ENCODE measurements at regions not wholly inside any gene's neighbourhood (a gene's known extent, or its start where the extent isn't known, plus 50 kb on each side); places are given as distances from the start of the nearest gene placed in this dataset.

DNA sequence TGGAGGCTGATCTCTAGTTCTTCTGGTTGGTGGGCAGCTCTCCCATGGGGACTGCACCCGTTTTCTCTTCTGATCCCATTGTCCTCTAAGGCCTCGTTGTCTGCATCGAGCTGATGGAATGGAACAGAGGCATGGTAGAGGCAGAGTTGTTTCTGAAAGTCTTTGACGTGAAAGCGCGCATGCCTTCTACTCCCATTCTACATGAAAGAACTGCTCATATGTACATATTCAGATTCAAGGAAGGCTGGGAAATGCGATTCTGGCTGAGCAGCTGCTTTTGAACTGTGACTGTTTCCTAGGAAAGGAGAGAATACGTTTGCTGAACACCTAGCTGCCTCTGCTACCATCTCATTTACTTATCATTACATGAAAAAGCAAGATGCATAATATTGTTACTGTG lies 815.2 kb downstream of the QKI start:
- TF ChIP-seq, protein P1, sequence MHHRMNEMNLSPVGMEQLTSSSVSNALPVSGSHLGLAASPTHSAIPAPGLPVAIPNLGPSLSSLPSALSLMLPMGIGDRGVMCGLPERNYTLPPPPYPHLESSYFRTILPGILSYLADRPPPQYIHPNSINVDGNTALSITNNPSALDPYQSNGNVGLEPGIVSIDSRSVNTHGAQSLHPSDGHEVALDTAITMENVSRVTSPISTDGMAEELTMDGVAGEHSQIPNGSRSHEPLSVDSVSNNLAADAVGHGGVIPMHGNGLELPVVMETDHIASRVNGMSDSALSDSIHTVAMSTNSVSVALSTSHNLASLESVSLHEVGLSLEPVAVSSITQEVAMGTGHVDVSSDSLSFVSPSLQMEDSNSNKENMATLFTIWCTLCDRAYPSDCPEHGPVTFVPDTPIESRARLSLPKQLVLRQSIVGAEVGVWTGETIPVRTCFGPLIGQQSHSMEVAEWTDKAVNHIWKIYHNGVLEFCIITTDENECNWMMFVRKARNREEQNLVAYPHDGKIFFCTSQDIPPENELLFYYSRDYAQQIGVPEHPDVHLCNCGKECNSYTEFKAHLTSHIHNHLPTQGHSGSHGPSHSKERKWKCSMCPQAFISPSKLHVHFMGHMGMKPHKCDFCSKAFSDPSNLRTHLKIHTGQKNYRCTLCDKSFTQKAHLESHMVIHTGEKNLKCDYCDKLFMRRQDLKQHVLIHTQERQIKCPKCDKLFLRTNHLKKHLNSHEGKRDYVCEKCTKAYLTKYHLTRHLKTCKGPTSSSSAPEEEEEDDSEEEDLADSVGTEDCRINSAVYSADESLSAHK (CRISPR knock-in tag; IDR thresholded peaks at IDR 0.05; ENCODE audit: borderline replicate concordance), result no peak
- TF ChIP-seq TAF1 (CRISPR knock-in tag; IDR thresholded peaks at IDR 0.05), result no peak
- TF ChIP-seq, protein P2, sequence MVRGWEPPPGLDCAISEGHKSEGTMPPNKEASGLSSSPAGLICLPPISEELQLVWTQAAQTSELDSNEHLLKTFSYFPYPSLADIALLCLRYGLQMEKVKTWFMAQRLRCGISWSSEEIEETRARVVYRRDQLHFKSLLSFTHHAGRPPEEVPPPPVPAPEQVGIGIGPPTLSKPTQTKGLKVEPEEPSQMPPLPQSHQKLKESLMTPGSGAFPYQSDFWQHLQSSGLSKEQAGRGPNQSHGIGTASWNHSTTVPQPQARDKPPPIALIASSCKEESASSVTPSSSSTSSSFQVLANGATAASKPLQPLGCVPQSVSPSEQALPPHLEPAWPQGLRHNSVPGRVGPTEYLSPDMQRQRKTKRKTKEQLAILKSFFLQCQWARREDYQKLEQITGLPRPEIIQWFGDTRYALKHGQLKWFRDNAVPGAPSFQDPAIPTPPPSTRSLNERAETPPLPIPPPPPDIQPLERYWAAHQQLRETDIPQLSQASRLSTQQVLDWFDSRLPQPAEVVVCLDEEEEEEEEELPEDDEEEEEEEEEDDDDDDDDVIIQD (CRISPR knock-in tag; IDR thresholded peaks at IDR 0.05; ENCODE audit: low read depth), result no peak
- no peak for TF ChIP-seq ZNF549 (CRISPR knock-in tag; IDR thresholded peaks at IDR 0.05)
- TF ChIP-seq, protein P3, sequence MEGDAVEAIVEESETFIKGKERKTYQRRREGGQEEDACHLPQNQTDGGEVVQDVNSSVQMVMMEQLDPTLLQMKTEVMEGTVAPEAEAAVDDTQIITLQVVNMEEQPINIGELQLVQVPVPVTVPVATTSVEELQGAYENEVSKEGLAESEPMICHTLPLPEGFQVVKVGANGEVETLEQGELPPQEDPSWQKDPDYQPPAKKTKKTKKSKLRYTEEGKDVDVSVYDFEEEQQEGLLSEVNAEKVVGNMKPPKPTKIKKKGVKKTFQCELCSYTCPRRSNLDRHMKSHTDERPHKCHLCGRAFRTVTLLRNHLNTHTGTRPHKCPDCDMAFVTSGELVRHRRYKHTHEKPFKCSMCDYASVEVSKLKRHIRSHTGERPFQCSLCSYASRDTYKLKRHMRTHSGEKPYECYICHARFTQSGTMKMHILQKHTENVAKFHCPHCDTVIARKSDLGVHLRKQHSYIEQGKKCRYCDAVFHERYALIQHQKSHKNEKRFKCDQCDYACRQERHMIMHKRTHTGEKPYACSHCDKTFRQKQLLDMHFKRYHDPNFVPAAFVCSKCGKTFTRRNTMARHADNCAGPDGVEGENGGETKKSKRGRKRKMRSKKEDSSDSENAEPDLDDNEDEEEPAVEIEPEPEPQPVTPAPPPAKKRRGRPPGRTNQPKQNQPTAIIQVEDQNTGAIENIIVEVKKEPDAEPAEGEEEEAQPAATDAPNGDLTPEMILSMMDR (CRISPR knock-in tag; IDR thresholded peaks at IDR 0.05), result no peak
- no peak for TF ChIP-seq ZNF3 (CRISPR knock-in tag; IDR thresholded peaks at IDR 0.05)

Data from HepG2 (cell line).